ENCODE measurements at regions not wholly inside any gene's neighbourhood (a gene's known extent, or its start where the extent isn't known, plus 50 kb on each side); places are given as distances from the start of the nearest gene placed in this dataset.

- TF ChIP-seq CTCF (IDR thresholded peaks at IDR 0.05; ENCODE audit: low read depth, low read length): no peak
- in situ Hi-C loops (cut with HindIII; ENCODE audit: low sequenced_read_pairs): no loop called here
- H3K4me3 ChIP-seq (ENCODE audit: low read depth, low read length): no peak overlapping the region
- no peak for DNase-seq (ENCODE audit: low read depth, low spot score)
Measured at GRCh38 chr15:59866642-59867041, 137.5 kb upstream of the FOXB1 start.

- no peak for TF ChIP-seq CTCF (IDR thresholded peaks at IDR 0.05; ENCODE audit: low read depth, low read length)
- no peak for DNase-seq (ENCODE audit: low read depth, low spot score)
- in situ Hi-C loops (cut with HindIII; ENCODE audit: low sequenced_read_pairs): no loop called here
- no peak overlapping the region for H3K4me3 ChIP-seq (ENCODE audit: low read depth, low read length)
Measured at GRCh38 chr15:59862191-59863155, 141.6 kb upstream of the FOXB1 start.

GRCh38 chr15:59847968-59848367, 156.1 kb upstream of the FOXB1 start:
- no peak for TF ChIP-seq CTCF (IDR thresholded peaks at IDR 0.05; ENCODE audit: low read depth, low read length)
- DNase-seq (ENCODE audit: low read depth, low spot score): no peak
- in situ Hi-C loops (cut with HindIII; ENCODE audit: low sequenced_read_pairs): no loop called here
- H3K4me3 ChIP-seq (ENCODE audit: low read depth, low read length): no peak overlapping the region

- no peak for TF ChIP-seq CTCF (IDR thresholded peaks at IDR 0.05; ENCODE audit: low read depth, low read length)
- no peak overlapping the region for H3K4me3 ChIP-seq (ENCODE audit: low read depth, low read length)
- in situ Hi-C loops (cut with HindIII; ENCODE audit: low sequenced_read_pairs): no loop called here
- no peak for DNase-seq (ENCODE audit: low read depth, low spot score)
Measured at GRCh38 chr15:59845942-59846499, 156.9 kb upstream of the BNIP2 start.

- in situ Hi-C loops (cut with HindIII; ENCODE audit: low sequenced_read_pairs): no loop called here
- H3K4me3 ChIP-seq (ENCODE audit: low read depth, low read length): no peak overlapping the region
- no peak for TF ChIP-seq CTCF (IDR thresholded peaks at IDR 0.05; ENCODE audit: low read depth, low read length)
- no peak for DNase-seq (ENCODE audit: low read depth, low spot score)
Measured at GRCh38 chr15:59843609-59844008, 154.5 kb upstream of the BNIP2 start.

GRCh38 chr15:59841036-59841435, 151.9 kb upstream of the BNIP2 start:
- in situ Hi-C loops (cut with HindIII; ENCODE audit: low sequenced_read_pairs): no loop called here
- no peak overlapping the region for H3K4me3 ChIP-seq (ENCODE audit: low read depth, low read length)
- no peak for DNase-seq (ENCODE audit: low read depth, low spot score)
- no peak for TF ChIP-seq CTCF (IDR thresholded peaks at IDR 0.05; ENCODE audit: low read depth, low read length)

Measured in astrocyte of the spinal cord (primary cell).